ENCODE measurements at regions not wholly inside any gene's neighbourhood (a gene's known extent, or its start where the extent isn't known, plus 50 kb on each side); places are given as distances from the start of the nearest gene placed in this dataset.
A peak's percentile ranks its signal among the peaks of the same experiment; 100 is the strongest.

DNA sequence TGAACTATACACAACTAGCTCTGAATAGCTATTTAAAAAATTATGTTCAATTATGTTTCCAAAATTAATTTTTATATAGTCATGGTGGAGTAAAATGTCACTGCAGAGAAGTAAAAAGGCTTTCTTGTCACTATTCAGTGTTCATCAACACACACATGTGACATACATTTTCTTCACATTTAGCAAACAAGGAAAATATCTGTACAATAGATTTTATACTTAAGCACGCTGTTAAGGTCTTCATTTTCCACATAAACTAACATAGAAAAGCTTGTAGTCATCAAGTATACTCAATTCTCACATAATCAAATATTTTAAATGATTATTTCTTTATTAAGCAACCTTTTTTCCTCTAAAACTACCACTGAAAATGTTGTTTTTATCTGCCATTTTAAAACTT, 141.2 kb upstream of the DIO2 start:
- no peak for TF ChIP-seq CTCF (IDR thresholded peaks at IDR 0.05; ENCODE audit: unreplicated experiment in 3 of 3)
- Mint-ChIP-seq H3K36me3 (ENCODE audit: low read depth) (no peaks in the 10 kb centered on the region), H3K9me3 (no peaks in the 10 kb centered on the region), H3K27me3 (ENCODE audit: low read depth) (no peaks in the 10 kb centered on the region), H3K4me1 (no peaks in the 10 kb centered on the region), H3K27ac (no peak overlapping the region), H3K4me3 (no peak overlapping the region)

GRCh38 chr14:80350707-80351106, 139.4 kb upstream of the DIO2 start:
- Mint-ChIP-seq H3K9me3 (no peaks in the 10 kb centered on the region), H3K27ac (no peak overlapping the region), H3K27me3 (ENCODE audit: low read depth) (no peaks in the 10 kb centered on the region), H3K4me1 (no peaks in the 10 kb centered on the region), H3K4me3 (no peak overlapping the region), H3K36me3 (ENCODE audit: low read depth) (no peaks in the 10 kb centered on the region)
- TF ChIP-seq CTCF (IDR thresholded peaks at IDR 0.05; ENCODE audit: unreplicated experiment in 3 of 3) = no peak

DNA sequence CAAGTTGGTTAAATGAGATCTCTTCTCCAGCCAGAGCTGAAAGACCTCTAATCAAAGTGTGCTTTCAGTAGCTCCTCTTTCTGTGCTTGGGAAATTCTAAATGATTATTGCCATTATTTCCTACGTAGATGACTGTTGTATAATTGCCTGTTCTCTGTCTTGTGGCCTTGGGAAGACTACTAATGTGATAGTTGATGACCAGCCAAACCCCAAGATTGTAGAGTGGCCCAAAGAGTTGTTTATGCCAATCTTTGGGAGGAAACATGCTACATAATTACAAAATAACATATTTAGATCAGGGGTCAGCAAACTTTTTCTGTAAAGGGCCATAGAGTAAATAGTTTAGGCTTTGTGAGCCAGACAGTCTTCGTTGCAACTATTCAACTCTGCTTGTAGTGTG, 135.1 kb upstream of the DIO2 start:
- Mint-ChIP-seq H3K27me3 (ENCODE audit: low read depth) (no peaks in the 10 kb centered on the region), H3K9me3 (no peaks in the 10 kb centered on the region), H3K27ac (no peak overlapping the region), H3K36me3 (ENCODE audit: low read depth) (no peaks in the 10 kb centered on the region), H3K4me1 (no peaks in the 10 kb centered on the region), H3K4me3 (no peak overlapping the region)
- no peak for TF ChIP-seq CTCF (IDR thresholded peaks at IDR 0.05; ENCODE audit: unreplicated experiment in 3 of 3)

GRCh38 chr14:80344208-80344607, 132.9 kb upstream of the DIO2 start:
- Mint-ChIP-seq H3K4me1 (no peaks in the 10 kb centered on the region), H3K27me3 (ENCODE audit: low read depth) (no peaks in the 10 kb centered on the region), H3K9me3 (no peaks in the 10 kb centered on the region), H3K36me3 (ENCODE audit: low read depth) (no peaks in the 10 kb centered on the region), H3K27ac (no peak overlapping the region), H3K4me3 (no peak overlapping the region)
- no peak for TF ChIP-seq CTCF (IDR thresholded peaks at IDR 0.05; ENCODE audit: unreplicated experiment in 3 of 3)

DNA sequence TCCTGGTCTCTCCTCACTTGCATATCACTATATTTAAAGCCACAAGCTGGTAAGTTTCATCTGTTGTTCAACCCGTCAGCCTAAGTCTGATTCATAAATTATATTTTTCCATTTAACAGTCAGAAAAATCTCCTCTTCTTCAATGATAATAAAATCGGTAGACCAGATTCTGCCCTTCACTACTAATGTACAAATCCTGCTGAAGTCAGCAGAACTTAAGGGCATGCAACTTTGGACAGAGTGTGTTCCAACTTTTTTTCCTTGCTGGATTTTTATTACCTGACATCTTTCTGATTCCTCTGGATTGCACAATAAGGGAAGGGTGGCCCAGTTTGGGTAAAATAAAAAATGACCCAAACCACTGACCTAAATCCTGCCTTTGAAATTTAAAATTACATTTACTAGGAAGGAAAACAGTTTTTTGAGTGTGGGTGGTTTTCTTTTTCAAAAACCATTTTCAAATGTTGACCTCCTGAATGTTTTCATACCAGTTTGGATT, 125.4 kb upstream of the DIO2 start:
- H3K4me3 Mint-ChIP-seq = no peak overlapping the region
- no peaks in the 10 kb centered on the region for H3K9me3 Mint-ChIP-seq
- TF ChIP-seq CTCF (IDR thresholded peaks at IDR 0.05; ENCODE audit: unreplicated experiment in 3 of 3) = no peak
- peak overlapping the region in 1 of 3 experiments; percentile 39 for H3K27ac Mint-ChIP-seq
- no peaks in the 10 kb centered on the region for H3K36me3 Mint-ChIP-seq (ENCODE audit: low read depth)
- H3K27me3 Mint-ChIP-seq (ENCODE audit: low read depth) = no peaks in the 10 kb centered on the region
- no peaks in the 10 kb centered on the region for H3K4me1 Mint-ChIP-seq

DNA sequence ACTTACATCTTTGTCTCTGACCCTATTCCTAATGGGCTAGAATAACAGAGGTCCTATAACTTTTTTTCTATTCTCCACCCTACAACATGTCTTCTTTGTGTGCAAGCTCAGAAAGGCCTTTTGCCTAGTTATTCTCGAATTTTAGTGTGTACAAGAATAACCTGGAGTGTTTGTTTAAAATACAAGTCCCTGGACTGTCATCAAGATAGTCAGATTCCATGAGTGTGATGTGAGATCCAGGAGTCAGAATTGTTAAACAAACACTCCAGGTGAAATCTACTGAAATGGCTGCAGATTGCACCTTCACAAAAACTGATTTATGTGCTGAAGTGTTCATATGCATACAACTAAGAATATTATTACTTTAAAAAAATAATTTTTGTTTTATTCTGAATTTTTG, 114.4 kb upstream of the DIO2 start:
- H3K27ac Mint-ChIP-seq = no peak overlapping the region
- TF ChIP-seq CTCF (IDR thresholded peaks at IDR 0.05; ENCODE audit: unreplicated experiment in 3 of 3) = no peak
- H3K27me3 Mint-ChIP-seq (ENCODE audit: low read depth) = no peaks in the 10 kb centered on the region
- no peaks in the 10 kb centered on the region for H3K9me3 Mint-ChIP-seq
- H3K36me3 Mint-ChIP-seq (ENCODE audit: low read depth) = no peaks in the 10 kb centered on the region
- H3K4me3 Mint-ChIP-seq = no peak overlapping the region
- H3K4me1 Mint-ChIP-seq = peaks cover 12% of the 10 kb centered on the region

Data from nephron (organoid).